ENCODE measurements at regions not wholly inside any gene's neighbourhood (a gene's known extent, or its start where the extent isn't known, plus 50 kb on each side); places are given as distances from the start of the nearest gene placed in this dataset.

GRCh38 chr6:104183816-104184435 is 675.8 kb downstream of the HACE1 start:
- TF ChIP-seq GATA2 (IDR thresholded peaks at IDR 0.05; ENCODE audit: low read depth, low read length): no peak
- TF ChIP-seq GATA3 (IDR thresholded peaks at IDR 0.05; ENCODE audit: low read depth, low read length): no peak

GRCh38 chr6:104182811-104183210 is 676.9 kb downstream of the HACE1 start:
- no peak for TF ChIP-seq GATA3 (IDR thresholded peaks at IDR 0.05; ENCODE audit: low read depth, low read length)
- no peak for TF ChIP-seq GATA2 (IDR thresholded peaks at IDR 0.05; ENCODE audit: low read depth, low read length)

- TF ChIP-seq GATA3 (IDR thresholded peaks at IDR 0.05; ENCODE audit: low read depth, low read length) (no peak), GATA2 (IDR thresholded peaks at IDR 0.05; ENCODE audit: low read depth, low read length) (no peak)
These were observed 686.1 kb downstream of the HACE1 start for GRCh38 chr6:104173668-104174067.

- no peak for TF ChIP-seq GATA2 (IDR thresholded peaks at IDR 0.05; ENCODE audit: low read depth, low read length)
- TF ChIP-seq GATA3 (IDR thresholded peaks at IDR 0.05; ENCODE audit: low read depth, low read length): no peak
These were observed 689.3 kb downstream of the HACE1 start for GRCh38 chr6:104170401-104170800.

- TF ChIP-seq GATA2 (IDR thresholded peaks at IDR 0.05; ENCODE audit: low read depth, low read length) (no peak), GATA3 (IDR thresholded peaks at IDR 0.05; ENCODE audit: low read depth, low read length) (no peak)
These were observed 693.6 kb downstream of the HACE1 start for GRCh38 chr6:104166055-104166668.

- no peak for TF ChIP-seq GATA3 (IDR thresholded peaks at IDR 0.05; ENCODE audit: low read depth, low read length)
- no peak for TF ChIP-seq GATA2 (IDR thresholded peaks at IDR 0.05; ENCODE audit: low read depth, low read length)
These were observed 697.6 kb downstream of the HACE1 start for GRCh38 chr6:104162036-104162669.

GRCh38 chr6:104159045-104159618 is 700.6 kb downstream of the HACE1 start:
- TF ChIP-seq GATA2 (IDR thresholded peaks at IDR 0.05; ENCODE audit: low read depth, low read length) (no peak), GATA3 (IDR thresholded peaks at IDR 0.05; ENCODE audit: low read depth, low read length) (no peak)

- TF ChIP-seq GATA2 (IDR thresholded peaks at IDR 0.05; ENCODE audit: low read depth, low read length): no peak
- no peak for TF ChIP-seq GATA3 (IDR thresholded peaks at IDR 0.05; ENCODE audit: low read depth, low read length)
These were observed 716.0 kb downstream of the HACE1 start for GRCh38 chr6:104143757-104144156.

GRCh38 chr6:104134876-104135275 is 724.8 kb downstream of the HACE1 start:
- TF ChIP-seq GATA2 (IDR thresholded peaks at IDR 0.05; ENCODE audit: low read depth, low read length) (no peak), GATA3 (IDR thresholded peaks at IDR 0.05; ENCODE audit: low read depth, low read length) (no peak)

- TF ChIP-seq GATA3 (IDR thresholded peaks at IDR 0.05; ENCODE audit: low read depth, low read length) (no peak), GATA2 (IDR thresholded peaks at IDR 0.05; ENCODE audit: low read depth, low read length) (no peak)
These were observed 729.4 kb downstream of the HACE1 start for GRCh38 chr6:104130343-104130742.

- TF ChIP-seq GATA3 (IDR thresholded peaks at IDR 0.05; ENCODE audit: low read depth, low read length): no peak
- TF ChIP-seq GATA2 (IDR thresholded peaks at IDR 0.05; ENCODE audit: low read depth, low read length): no peak
These were observed 733.3 kb downstream of the HACE1 start for GRCh38 chr6:104126315-104127005.

- TF ChIP-seq GATA2 (IDR thresholded peaks at IDR 0.05; ENCODE audit: low read depth, low read length): no peak
- no peak for TF ChIP-seq GATA3 (IDR thresholded peaks at IDR 0.05; ENCODE audit: low read depth, low read length)
These were observed 736.5 kb downstream of the HACE1 start for GRCh38 chr6:104123227-104123626.

GRCh38 chr6:104118274-104118673 is 741.4 kb downstream of the HACE1 start:
- TF ChIP-seq GATA3 (IDR thresholded peaks at IDR 0.05; ENCODE audit: low read depth, low read length) (no peak), GATA2 (IDR thresholded peaks at IDR 0.05; ENCODE audit: low read depth, low read length) (no peak)

GRCh38 chr6:104109806-104110205 is 749.9 kb downstream of the HACE1 start:
- TF ChIP-seq GATA2 (IDR thresholded peaks at IDR 0.05; ENCODE audit: low read depth, low read length): no peak
- TF ChIP-seq GATA3 (IDR thresholded peaks at IDR 0.05; ENCODE audit: low read depth, low read length): no peak

Measured in SH-SY5Y (cell line).